Fibroblast of villous mesenchyme (primary cell): ENCODE measurements at regions not wholly inside any gene's neighbourhood (a gene's known extent, or its start where the extent isn't known, plus 50 kb on each side); places are given as distances from the start of the nearest gene placed in this dataset.

Experiments
- DNase-seq: peaks from one replicate; pipeline ENCODE4 v3.0.0-alpha.2; 2010; ENCODE audit warnings: low read depth
- H3K4me3 ChIP-seq: 2 replicates; pipeline ENCODE4 v1.5.1; 2011; ENCODE audit warnings: low read depth, mild to moderate bottlenecking, low read length
- CTCF ChIP-seq: IDR thresholded peaks from 2 replicates; pipeline ENCODE4 v1.5.1; 2012; ENCODE audit warnings: low read depth, mild to moderate bottlenecking, low read length; ENCODE audit not compliant: insufficient read depth

GRCh38 chr16:17026600-17027242, 444.0 kb downstream of the XYLT1 start:
- no peak for TF ChIP-seq CTCF
- H3K4me3 ChIP-seq: no peak overlapping the region
- DNase-seq: no peak

GRCh38 chr16:17027488-17028129, 443.2 kb downstream of the XYLT1 start:
- DNase-seq: no peak
- H3K4me3 ChIP-seq: no peak overlapping the region
- no peak for TF ChIP-seq CTCF

- no peak for DNase-seq
- no peak overlapping the region for H3K4me3 ChIP-seq
- no peak for TF ChIP-seq CTCF
Observed at GRCh38 chr16:17029602-17030350, 441.0 kb downstream of the XYLT1 start.

GRCh38 chr16:17031484-17032268, 439.1 kb downstream of the XYLT1 start:
- no peak for DNase-seq
- H3K4me3 ChIP-seq: no peak overlapping the region
- no peak for TF ChIP-seq CTCF

GRCh38 chr16:17032332-17032731, 438.4 kb downstream of the XYLT1 start:
- TF ChIP-seq CTCF: no peak
- no peak overlapping the region for H3K4me3 ChIP-seq
- no peak for DNase-seq

GRCh38 chr16:17034477-17035252, 436.1 kb downstream of the XYLT1 start:
- H3K4me3 ChIP-seq: no peak overlapping the region
- no peak for TF ChIP-seq CTCF
- no peak for DNase-seq
